GM12801 (cell line): ENCODE measurements at regions not wholly inside any gene's neighbourhood (a gene's known extent, or its start where the extent isn't known, plus 50 kb on each side); places are given as distances from the start of the nearest gene placed in this dataset.

ENCODE experiments used
- TF ChIP-seq, protein P1 (sequence below): IDR thresholded peaks from one replicate; pipeline ENCODE4 v1.5.1; 2011; ENCODE audit warnings: control low read depth; ENCODE audit not compliant: insufficient read length; ENCODE audit errors: extremely low read depth

DNA sequence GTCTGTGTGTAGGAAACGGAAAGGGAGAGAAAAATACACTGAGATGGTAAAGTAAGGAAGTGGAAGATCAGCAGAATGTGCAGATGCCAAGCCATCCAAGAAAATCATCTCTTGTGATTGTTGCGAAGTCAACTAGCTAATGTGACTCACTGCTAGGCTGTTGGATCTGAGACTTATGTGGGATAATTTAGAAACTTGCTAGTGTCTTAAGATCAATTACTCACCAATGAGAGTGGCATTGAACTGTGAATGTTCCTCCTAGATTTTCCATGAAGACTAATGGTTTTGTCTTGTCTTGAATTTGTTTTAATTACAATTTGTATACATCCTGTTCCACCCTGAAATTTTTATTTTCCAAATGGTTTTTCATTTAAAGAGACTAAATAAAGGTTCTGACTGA lies 771.6 kb downstream of the EFNB2 start:
- TF ChIP-seq, protein P1, sequence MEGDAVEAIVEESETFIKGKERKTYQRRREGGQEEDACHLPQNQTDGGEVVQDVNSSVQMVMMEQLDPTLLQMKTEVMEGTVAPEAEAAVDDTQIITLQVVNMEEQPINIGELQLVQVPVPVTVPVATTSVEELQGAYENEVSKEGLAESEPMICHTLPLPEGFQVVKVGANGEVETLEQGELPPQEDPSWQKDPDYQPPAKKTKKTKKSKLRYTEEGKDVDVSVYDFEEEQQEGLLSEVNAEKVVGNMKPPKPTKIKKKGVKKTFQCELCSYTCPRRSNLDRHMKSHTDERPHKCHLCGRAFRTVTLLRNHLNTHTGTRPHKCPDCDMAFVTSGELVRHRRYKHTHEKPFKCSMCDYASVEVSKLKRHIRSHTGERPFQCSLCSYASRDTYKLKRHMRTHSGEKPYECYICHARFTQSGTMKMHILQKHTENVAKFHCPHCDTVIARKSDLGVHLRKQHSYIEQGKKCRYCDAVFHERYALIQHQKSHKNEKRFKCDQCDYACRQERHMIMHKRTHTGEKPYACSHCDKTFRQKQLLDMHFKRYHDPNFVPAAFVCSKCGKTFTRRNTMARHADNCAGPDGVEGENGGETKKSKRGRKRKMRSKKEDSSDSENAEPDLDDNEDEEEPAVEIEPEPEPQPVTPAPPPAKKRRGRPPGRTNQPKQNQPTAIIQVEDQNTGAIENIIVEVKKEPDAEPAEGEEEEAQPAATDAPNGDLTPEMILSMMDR: no peak

DNA sequence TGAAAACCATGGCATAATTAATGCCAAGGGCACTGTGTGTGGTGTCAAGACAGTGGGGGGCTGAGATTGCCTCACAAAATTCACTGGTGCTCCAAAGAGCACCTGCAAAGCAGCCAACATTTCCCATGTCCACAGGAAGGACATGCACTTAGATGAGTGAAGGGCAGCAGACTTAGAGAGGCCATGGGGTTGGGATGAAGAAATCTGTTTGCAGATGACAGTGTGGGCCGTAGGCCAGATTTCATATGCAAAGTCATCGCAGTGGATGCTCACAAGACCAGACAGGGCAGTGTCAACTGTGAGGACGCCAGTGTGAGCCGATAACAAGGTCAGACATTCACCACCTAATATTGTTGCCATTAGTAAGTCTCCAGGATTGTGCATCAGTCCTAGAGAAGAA lies 773.4 kb downstream of the EFNB2 start:
- TF ChIP-seq, protein P1: no peak

DNA sequence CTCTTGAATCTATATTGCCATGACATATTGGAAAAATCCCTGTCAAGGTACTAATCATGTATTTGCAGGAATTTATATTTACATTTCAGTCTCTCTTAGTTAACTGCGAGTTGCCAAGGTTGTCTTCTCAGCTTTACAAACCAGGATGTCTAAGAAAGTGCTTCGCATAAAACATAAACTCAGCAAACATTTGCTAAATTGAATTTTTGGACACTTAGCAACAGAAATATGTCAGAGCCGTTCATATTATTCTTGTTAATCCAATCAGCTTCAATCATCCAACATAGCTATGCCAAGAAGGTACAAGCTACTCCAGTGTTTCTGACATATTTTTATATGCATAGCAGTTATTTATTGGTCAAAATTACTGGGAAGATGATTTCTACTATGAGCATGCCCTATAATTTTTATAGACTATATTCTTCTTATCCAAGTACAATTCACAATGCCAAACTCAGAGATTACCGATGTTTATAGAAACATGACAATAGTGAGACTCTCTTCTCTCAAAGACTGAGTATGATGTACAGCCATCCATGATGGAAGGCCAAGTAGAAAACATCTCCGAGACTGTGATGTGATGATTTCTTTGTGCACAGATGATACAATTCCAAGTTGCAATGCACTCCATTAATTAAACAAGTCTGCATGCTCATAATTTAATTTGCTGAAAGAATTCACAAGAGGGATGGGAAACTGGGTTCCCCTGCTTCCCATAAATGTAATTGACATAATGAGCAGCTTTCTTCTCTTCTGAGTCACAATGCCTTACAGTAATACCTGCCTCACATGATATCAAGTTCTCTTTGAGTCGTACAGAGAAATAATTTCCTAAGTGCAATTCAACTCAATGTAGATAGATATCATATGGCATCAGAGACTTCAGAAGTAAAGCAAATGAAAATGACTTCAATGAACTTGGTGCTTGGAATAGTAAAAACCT lies 776.3 kb downstream of the EFNB2 start:
- TF ChIP-seq, protein P1: no peak

DNA sequence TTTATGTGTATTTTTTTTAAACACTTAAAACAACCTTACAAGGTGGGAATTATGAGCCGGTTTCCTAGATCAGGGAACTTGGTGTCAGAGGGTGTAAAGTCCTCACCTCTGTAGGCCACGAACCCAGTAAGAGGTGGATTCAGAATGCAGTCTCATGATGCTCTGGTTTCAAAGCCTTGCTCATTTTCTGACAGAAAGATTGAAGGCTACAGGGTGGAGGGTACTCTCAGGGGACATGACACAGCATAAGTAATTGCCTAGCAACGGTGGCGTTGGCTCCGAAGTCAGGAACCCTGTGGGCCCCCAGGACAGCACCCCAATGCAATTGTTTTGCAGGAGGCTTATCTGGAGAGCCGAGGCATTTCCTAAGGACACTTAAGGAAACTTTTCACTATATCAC lies 794.7 kb downstream of the EFNB2 start:
- TF ChIP-seq, protein P1: no peak

DNA sequence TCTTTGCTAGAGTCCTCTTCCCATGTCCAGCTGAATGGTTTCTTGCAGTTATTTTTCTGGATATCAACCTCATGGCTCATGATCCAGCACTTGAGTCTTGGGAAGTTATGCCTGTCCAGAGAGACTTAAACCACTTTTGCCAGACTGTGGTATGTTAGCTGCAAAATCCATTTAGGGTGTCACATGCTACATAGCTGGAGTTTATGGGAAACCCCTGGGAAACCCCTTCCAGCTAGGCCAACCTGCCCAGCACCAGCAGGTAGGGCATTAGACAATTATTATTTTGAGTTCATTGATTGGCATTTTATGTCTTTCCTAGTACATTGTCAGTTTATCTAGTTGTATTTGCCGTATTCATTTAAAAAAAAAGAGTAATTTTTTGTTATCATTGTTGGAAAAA lies 797.8 kb downstream of the EFNB2 start:
- TF ChIP-seq, protein P1: no peak

DNA sequence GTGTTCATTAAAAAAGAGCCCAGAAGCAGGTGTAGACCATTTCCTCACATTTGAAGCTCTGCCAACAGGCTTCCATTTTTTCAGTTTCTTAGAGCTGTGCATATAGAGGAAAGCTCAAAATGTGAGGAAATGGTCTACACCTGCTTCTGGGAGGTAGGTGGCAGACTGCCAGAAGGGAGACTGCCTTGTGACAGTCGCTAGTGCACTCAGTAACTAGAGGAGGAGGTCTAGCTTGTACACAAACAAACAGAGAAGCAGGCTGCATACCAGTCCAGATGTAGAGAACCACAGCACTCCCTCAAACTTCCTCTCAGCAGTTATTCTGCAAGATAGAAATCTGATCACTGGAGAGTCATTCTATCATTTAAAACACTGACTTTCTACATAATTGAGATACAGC lies 800.2 kb downstream of the EFNB2 start:
- TF ChIP-seq, protein P1: no peak

DNA sequence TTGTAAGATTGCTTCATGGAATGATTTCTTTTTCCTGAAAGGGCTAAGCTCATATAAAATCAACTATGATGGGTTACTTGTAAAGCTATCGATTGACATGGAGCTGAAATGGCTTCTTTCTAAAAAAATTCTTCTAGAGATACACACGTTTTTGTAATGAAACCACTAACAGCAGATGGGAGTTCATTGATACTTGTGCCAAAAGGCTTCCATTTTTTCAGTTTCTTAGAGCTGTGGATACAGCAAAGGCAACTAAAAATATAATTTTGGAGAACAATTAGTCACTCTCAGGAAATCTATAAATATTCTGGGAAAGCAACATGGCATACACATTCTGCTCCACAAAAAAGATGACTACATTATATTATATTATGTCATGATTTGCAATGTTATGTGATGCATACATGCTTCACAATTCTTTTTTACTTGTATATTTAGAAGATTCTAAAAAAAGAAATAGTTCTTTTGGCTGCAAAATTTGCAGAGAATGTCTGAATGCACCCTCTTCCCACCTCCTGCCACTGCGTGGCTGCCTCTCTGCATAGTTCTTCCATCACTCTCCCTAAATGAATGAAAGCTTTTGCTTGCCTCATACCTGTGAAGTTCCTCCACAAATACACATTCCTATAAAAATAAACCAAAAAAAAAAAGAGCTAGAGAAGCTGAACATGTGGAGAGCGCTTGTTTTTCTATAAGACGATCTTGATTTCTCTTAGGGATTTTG lies 802.5 kb downstream of the EFNB2 start:
- TF ChIP-seq, protein P1: no peak
